ENCODE measurements at regions not wholly inside any gene's neighbourhood (a gene's known extent, or its start where the extent isn't known, plus 50 kb on each side); places are given as distances from the start of the nearest gene placed in this dataset.
A peak's percentile ranks its signal among the peaks of the same experiment; 100 is the strongest.

DNA sequence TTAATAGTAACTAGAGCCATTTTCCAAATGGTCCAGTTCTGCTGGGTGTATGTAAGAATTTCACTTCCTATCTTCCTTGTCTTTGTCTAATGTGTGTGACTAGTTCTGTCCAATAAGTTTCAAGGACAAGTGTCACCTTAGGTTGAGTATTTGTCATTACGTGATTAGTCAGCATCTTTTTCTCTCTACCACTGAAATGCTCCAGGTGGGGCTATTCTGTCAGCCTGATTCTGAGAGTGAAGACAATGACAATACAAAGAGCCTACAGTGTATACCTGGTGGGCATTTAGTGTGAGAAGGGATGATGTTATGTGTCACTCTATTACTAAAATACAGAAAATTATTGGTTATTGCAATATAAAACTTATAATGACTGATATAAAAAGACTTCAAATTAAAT is 876.3 kb downstream of the C4orf33 start:
- H3K36me3 ChIP-seq (ENCODE audit: control insufficient read depth in 4 of 4, insufficient read depth in 3 of 4, low read depth in 1 of 4, low read length in 3 of 4), result no peaks in the 10 kb centered on the region
- WGBS, result 69% methylated on average over 1 of the region's 1 CpG

DNA sequence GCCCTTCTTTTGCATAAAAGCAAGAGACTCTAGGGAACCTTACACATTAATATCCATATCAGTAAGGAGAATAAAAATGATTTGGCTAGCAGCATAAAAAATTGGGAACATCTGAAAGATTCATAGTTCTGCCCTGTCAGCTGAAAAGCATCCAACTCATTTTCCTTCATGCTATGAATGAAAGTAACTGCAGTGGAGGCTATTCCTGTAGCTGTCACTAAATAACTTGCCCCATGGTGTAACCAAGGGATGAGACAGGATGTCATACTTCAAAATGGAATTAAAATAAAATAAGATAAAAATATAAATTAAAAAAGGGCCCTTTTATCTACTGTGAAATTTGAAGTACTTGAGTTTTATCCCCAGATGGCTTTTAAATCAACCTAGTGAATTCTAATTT is 878.8 kb downstream of the C4orf33 start:
- Histone ChIP-seq H3K4me3 (ENCODE audit: low read depth in 1 of 3, low read length in 3 of 3) (no peak overlapping the region), H3K27me3 (ENCODE audit: control insufficient read depth in 4 of 4, insufficient read depth in 4 of 4, low read length in 3 of 4) (no peaks in the 10 kb centered on the region), H3K9me3 (ENCODE audit: control insufficient read depth in 4 of 4, low read length in 3 of 4) (no peaks in the 10 kb centered on the region), H3K9ac (ENCODE audit: low read depth in 1 of 2, low read length in 2 of 2) (no peak overlapping the region), H3K27ac (ENCODE audit: low read depth in 1 of 2, low read length in 2 of 2) (no peak overlapping the region), H3K4me1 (ENCODE audit: control insufficient read depth in 4 of 4, insufficient read depth in 4 of 4, low read length in 3 of 4) (no peaks in the 10 kb centered on the region), H3K36me3 (ENCODE audit: control insufficient read depth in 4 of 4, insufficient read depth in 3 of 4, low read depth in 1 of 4, low read length in 3 of 4) (no peaks in the 10 kb centered on the region)
- DNase-seq (ENCODE audit: low spot score), result no peak
- TF ChIP-seq, protein P1, sequence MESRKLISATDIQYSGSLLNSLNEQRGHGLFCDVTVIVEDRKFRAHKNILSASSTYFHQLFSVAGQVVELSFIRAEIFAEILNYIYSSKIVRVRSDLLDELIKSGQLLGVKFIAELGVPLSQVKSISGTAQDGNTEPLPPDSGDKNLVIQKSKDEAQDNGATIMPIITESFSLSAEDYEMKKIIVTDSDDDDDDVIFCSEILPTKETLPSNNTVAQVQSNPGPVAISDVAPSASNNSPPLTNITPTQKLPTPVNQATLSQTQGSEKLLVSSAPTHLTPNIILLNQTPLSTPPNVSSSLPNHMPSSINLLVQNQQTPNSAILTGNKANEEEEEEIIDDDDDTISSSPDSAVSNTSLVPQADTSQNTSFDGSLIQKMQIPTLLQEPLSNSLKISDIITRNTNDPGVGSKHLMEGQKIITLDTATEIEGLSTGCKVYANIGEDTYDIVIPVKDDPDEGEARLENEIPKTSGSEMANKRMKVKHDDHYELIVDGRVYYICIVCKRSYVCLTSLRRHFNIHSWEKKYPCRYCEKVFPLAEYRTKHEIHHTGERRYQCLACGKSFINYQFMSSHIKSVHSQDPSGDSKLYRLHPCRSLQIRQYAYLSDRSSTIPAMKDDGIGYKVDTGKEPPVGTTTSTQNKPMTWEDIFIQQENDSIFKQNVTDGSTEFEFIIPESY (IDR thresholded peaks at IDR 0.05), result no peak
- TF ChIP-seq FOXA1 (IDR thresholded peaks at IDR 0.05) (no peak), RXRA (IDR thresholded peaks at IDR 0.05) (no peak), RAD21 (IDR thresholded peaks at IDR 0.05) (no peak), GABPA (IDR thresholded peaks at IDR 0.05 in 1 of 2, conservative IDR thresholded peaks at IDR 0.05 in 1 of 2) (no peak), SP1 (IDR thresholded peaks at IDR 0.05) (no peak), YY1 (IDR thresholded peaks at IDR 0.05) (no peak), JUND (IDR thresholded peaks at IDR 0.05) (no peak)
- TF ChIP-seq, protein P2, sequence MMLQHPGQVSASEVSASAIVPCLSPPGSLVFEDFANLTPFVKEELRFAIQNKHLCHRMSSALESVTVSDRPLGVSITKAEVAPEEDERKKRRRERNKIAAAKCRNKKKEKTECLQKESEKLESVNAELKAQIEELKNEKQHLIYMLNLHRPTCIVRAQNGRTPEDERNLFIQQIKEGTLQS (IDR thresholded peaks at IDR 0.05), result no peak
- TF ChIP-seq, protein P3, sequence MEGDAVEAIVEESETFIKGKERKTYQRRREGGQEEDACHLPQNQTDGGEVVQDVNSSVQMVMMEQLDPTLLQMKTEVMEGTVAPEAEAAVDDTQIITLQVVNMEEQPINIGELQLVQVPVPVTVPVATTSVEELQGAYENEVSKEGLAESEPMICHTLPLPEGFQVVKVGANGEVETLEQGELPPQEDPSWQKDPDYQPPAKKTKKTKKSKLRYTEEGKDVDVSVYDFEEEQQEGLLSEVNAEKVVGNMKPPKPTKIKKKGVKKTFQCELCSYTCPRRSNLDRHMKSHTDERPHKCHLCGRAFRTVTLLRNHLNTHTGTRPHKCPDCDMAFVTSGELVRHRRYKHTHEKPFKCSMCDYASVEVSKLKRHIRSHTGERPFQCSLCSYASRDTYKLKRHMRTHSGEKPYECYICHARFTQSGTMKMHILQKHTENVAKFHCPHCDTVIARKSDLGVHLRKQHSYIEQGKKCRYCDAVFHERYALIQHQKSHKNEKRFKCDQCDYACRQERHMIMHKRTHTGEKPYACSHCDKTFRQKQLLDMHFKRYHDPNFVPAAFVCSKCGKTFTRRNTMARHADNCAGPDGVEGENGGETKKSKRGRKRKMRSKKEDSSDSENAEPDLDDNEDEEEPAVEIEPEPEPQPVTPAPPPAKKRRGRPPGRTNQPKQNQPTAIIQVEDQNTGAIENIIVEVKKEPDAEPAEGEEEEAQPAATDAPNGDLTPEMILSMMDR (IDR thresholded peaks at IDR 0.05; ENCODE audit: low read depth, low read length, missing input control), result no peak
- TF ChIP-seq, protein P4, sequence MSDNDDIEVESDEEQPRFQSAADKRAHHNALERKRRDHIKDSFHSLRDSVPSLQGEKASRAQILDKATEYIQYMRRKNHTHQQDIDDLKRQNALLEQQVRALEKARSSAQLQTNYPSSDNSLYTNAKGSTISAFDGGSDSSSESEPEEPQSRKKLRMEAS (IDR thresholded peaks at IDR 0.05), result no peak

More for the DNA sequence above, 876.3 kb downstream of the C4orf33 start:
- no peak for DNase-seq (ENCODE audit: low spot score)
- H3K27me3 ChIP-seq (ENCODE audit: control insufficient read depth in 4 of 4, insufficient read depth in 4 of 4, low read length in 3 of 4), result no peaks in the 10 kb centered on the region
- no peaks in the 10 kb centered on the region for H3K4me1 ChIP-seq (ENCODE audit: control insufficient read depth in 4 of 4, insufficient read depth in 4 of 4, low read length in 3 of 4)
- no peak overlapping the region for H3K9ac ChIP-seq (ENCODE audit: low read depth in 1 of 2, low read length in 2 of 2)
- TF ChIP-seq, protein P3 (IDR thresholded peaks at IDR 0.05; ENCODE audit: low read depth, low read length, missing input control), result peak; percentile 18
- TF ChIP-seq RAD21 (IDR thresholded peaks at IDR 0.05) (peak; percentile 67 to 69), JUND (IDR thresholded peaks at IDR 0.05) (no peak), TAF1 (conservative IDR thresholded peaks at IDR 0.05) (no peak), FOXA2 (IDR thresholded peaks at IDR 0.05) (no peak), GABPA (IDR thresholded peaks at IDR 0.05 in 1 of 2, conservative IDR thresholded peaks at IDR 0.05 in 1 of 2) (no peak)
- TF ChIP-seq, protein P1 (IDR thresholded peaks at IDR 0.05), result no peak
- TF ChIP-seq, protein P4 (IDR thresholded peaks at IDR 0.05), result no peak
- TF ChIP-seq, protein P5, sequence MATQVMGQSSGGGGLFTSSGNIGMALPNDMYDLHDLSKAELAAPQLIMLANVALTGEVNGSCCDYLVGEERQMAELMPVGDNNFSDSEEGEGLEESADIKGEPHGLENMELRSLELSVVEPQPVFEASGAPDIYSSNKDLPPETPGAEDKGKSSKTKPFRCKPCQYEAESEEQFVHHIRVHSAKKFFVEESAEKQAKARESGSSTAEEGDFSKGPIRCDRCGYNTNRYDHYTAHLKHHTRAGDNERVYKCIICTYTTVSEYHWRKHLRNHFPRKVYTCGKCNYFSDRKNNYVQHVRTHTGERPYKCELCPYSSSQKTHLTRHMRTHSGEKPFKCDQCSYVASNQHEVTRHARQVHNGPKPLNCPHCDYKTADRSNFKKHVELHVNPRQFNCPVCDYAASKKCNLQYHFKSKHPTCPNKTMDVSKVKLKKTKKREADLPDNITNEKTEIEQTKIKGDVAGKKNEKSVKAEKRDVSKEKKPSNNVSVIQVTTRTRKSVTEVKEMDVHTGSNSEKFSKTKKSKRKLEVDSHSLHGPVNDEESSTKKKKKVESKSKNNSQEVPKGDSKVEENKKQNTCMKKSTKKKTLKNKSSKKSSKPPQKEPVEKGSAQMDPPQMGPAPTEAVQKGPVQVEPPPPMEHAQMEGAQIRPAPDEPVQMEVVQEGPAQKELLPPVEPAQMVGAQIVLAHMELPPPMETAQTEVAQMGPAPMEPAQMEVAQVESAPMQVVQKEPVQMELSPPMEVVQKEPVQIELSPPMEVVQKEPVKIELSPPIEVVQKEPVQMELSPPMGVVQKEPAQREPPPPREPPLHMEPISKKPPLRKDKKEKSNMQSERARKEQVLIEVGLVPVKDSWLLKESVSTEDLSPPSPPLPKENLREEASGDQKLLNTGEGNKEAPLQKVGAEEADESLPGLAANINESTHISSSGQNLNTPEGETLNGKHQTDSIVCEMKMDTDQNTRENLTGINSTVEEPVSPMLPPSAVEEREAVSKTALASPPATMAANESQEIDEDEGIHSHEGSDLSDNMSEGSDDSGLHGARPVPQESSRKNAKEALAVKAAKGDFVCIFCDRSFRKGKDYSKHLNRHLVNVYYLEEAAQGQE (IDR thresholded peaks at IDR 0.05), result no peak
- H3K4me3 ChIP-seq (ENCODE audit: low read depth in 1 of 3, low read length in 3 of 3), result no peak overlapping the region
- H3K9me3 ChIP-seq (ENCODE audit: control insufficient read depth in 4 of 4, low read length in 3 of 4), result no peaks in the 10 kb centered on the region
- H3K27ac ChIP-seq (ENCODE audit: low read depth in 1 of 2, low read length in 2 of 2), result no peak overlapping the region
